ENCODE measurements at regions not wholly inside any gene's neighbourhood (a gene's known extent, or its start where the extent isn't known, plus 50 kb on each side); places are given as distances from the start of the nearest gene placed in this dataset.

- no peaks in the 10 kb centered on the region for H3K36me3 Mint-ChIP-seq (ENCODE audit: low read depth)
- H3K27me3 Mint-ChIP-seq, result peaks cover 17% of the 10 kb centered on the region
- intact Hi-C loops (cut with micrococcal nuclease), result no loop called here
- POLR2A ChIA-PET, result no interaction called here
- no peaks in the 10 kb centered on the region for H3K4me1 Mint-ChIP-seq (ENCODE audit: low read depth)
- no peak for TF ChIP-seq CTCF (IDR thresholded peaks at IDR 0.05)
- CTCF ChIA-PET, result no interaction called here
- ATAC-seq (no peak), DNase-seq (no peak)
- H3K9me3 Mint-ChIP-seq, result no peaks in the 10 kb centered on the region
- H3K4me3 Mint-ChIP-seq, result no peak overlapping the region
- H3K27ac Mint-ChIP-seq, result no peak overlapping the region
These were observed 125.1 kb upstream of the FAM204A start for GRCh38 chr10:118467200-118467599.

GRCh38 chr10:118465300-118465874 lies 123.3 kb upstream of the FAM204A start:
- Mint-ChIP-seq H3K36me3 (ENCODE audit: low read depth) (no peaks in the 10 kb centered on the region), H3K27ac (no peak overlapping the region), H3K4me3 (no peak overlapping the region), H3K27me3 (peaks cover 25% of the 10 kb centered on the region), H3K9me3 (no peaks in the 10 kb centered on the region), H3K4me1 (ENCODE audit: low read depth) (no peaks in the 10 kb centered on the region)
- ATAC-seq (no peak), DNase-seq (no peak)
- POLR2A ChIA-PET, result no interaction called here
- TF ChIP-seq CTCF (IDR thresholded peaks at IDR 0.05), result no peak
- intact Hi-C loops (cut with micrococcal nuclease), result no loop called here
- CTCF ChIA-PET, result no interaction called here

- H3K4me1 Mint-ChIP-seq (ENCODE audit: low read depth), result peaks cover 6% of the 10 kb centered on the region
- intact Hi-C loops (cut with micrococcal nuclease), result no loop called here
- no peak overlapping the region for H3K27ac Mint-ChIP-seq
- CTCF ChIA-PET, result no interaction called here
- H3K36me3 Mint-ChIP-seq (ENCODE audit: low read depth), result no peaks in the 10 kb centered on the region
- ATAC-seq, result no peak
- H3K9me3 Mint-ChIP-seq, result no peaks in the 10 kb centered on the region
- POLR2A ChIA-PET, result no interaction called here
- DNase-seq, result no peak
- no peak overlapping the region for H3K4me3 Mint-ChIP-seq
- no peak for TF ChIP-seq CTCF (IDR thresholded peaks at IDR 0.05)
- H3K27me3 Mint-ChIP-seq, result peaks cover 31% of the 10 kb centered on the region
These were observed 121.6 kb upstream of the FAM204A start for GRCh38 chr10:118463740-118464139.

- intact Hi-C loops (cut with micrococcal nuclease), result no loop called here
- ChIA-PET POLR2A (no interaction called here), CTCF (interaction anchor here (1.2 to 3.8 kb wide), 2 partner anchors 11 to 31 kb away, joined by 3 to 28 read pairs; no protein-coding TSS in a partner anchor)
- Mint-ChIP-seq H3K4me3 (no peak overlapping the region), H3K27ac (no peak overlapping the region), H3K36me3 (ENCODE audit: low read depth) (no peaks in the 10 kb centered on the region), H3K9me3 (no peaks in the 10 kb centered on the region), H3K27me3 (peaks cover 31% of the 10 kb centered on the region), H3K4me1 (ENCODE audit: low read depth) (peaks cover 6% of the 10 kb centered on the region)
- no peak for TF ChIP-seq CTCF (IDR thresholded peaks at IDR 0.05)
- ATAC-seq, result no peak
- no peak for DNase-seq
These were observed 120.3 kb upstream of the FAM204A start for GRCh38 chr10:118462401-118462800.

GRCh38 chr10:118459642-118460193 lies 117.6 kb upstream of the FAM204A start:
- ChIA-PET POLR2A (no interaction called here), CTCF (interaction anchor here (0.6 to 3.9 kb wide), 40 partner anchors 9 to 963 kb away, joined by 3 to 37 read pairs (median 4); no protein-coding TSS in a partner anchor)
- Mint-ChIP-seq H3K27me3 (peaks cover 25% of the 10 kb centered on the region), H3K4me3 (no peak overlapping the region), H3K4me1 (ENCODE audit: low read depth) (peaks cover 6% of the 10 kb centered on the region), H3K9me3 (no peaks in the 10 kb centered on the region), H3K36me3 (ENCODE audit: low read depth) (no peaks in the 10 kb centered on the region), H3K27ac (no peak overlapping the region)
- peak; percentile 72 for DNase-seq
- ATAC-seq, result peak; percentile 81
- intact Hi-C loops (cut with micrococcal nuclease), result loop anchor here (10.0 kb wide), 1 partner anchor 965 kb away; no protein-coding TSS in a partner anchor
- peak; percentile 64 for TF ChIP-seq CTCF (IDR thresholded peaks at IDR 0.05)
